WTC11 (cell line): ENCODE measurements at regions not wholly inside any gene's neighbourhood (a gene's known extent, or its start where the extent isn't known, plus 50 kb on each side); places are given as distances from the start of the nearest gene placed in this dataset.

Source experiments
- CTCF ChIP-seq: fragments of 200-600 bp; IDR thresholded peaks from 2 replicates; pipeline ENCODE4 v1.8.0; 2022; ENCODE audit warnings: antibody characterized with exemption
- IRF2 ChIP-seq: sonication (generic); formaldehyde crosslinking; IDR thresholded peaks from 2 replicates; pipeline ENCODE4 v1.8.0; 2022; ENCODE audit warnings: low read depth, missing genetic modification reagents, borderline replicate concordance
- ZNF423 ChIP-seq: fragments of 250-450 bp; sonication (Bioruptor Pico); IDR thresholded peaks from 2 replicates; pipeline ENCODE4 v2.1.2; 2022; ENCODE audit warnings: mild to moderate bottlenecking, moderate library complexity
- TF ChIP-seq, protein P1 (sequence below): sonication (generic); formaldehyde crosslinking; IDR thresholded peaks from 2 replicates; pipeline ENCODE4 v1.8.0; 2023; ENCODE audit warnings: mild to moderate bottlenecking, missing genetic modification reagents

GRCh38 chr6:154596009-154596408 lies 85.5 kb upstream of the CNKSR3 start:
- TF ChIP-seq ZNF423 (CRISPR knock-in tag) (no peak), CTCF (no peak), IRF2 (no peak)
- TF ChIP-seq, protein P1, sequence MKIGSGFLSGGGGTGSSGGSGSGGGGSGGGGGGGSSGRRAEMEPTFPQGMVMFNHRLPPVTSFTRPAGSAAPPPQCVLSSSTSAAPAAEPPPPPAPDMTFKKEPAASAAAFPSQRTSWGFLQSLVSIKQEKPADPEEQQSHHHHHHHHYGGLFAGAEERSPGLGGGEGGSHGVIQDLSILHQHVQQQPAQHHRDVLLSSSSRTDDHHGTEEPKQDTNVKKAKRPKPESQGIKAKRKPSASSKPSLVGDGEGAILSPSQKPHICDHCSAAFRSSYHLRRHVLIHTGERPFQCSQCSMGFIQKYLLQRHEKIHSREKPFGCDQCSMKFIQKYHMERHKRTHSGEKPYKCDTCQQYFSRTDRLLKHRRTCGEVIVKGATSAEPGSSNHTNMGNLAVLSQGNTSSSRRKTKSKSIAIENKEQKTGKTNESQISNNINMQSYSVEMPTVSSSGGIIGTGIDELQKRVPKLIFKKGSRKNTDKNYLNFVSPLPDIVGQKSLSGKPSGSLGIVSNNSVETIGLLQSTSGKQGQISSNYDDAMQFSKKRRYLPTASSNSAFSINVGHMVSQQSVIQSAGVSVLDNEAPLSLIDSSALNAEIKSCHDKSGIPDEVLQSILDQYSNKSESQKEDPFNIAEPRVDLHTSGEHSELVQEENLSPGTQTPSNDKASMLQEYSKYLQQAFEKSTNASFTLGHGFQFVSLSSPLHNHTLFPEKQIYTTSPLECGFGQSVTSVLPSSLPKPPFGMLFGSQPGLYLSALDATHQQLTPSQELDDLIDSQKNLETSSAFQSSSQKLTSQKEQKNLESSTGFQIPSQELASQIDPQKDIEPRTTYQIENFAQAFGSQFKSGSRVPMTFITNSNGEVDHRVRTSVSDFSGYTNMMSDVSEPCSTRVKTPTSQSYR, result no peak
